IMR-90 (cell line): ENCODE measurements at regions not wholly inside any gene's neighbourhood (a gene's known extent, or its start where the extent isn't known, plus 50 kb on each side); places are given as distances from the start of the nearest gene placed in this dataset.

Experiments
- ATAC-seq: fragments of 200-7000 bp; cut with Tn5 transposase; 2 replicates; pipeline ENCODE4 v1.9.1; 2020; ENCODE audit warnings: low read depth, mild to moderate bottlenecking, moderate library complexity
- BruUV-seq: library from RNA; stranded (reverse); fragments of 400-500 nt; replicated peaks from 2 replicates; lab custom pipeline; 2021; lab: Mats Ljungman, UMichigan
- CTCF ChIA-PET: fragments of 300-600 bp; formaldehyde crosslinking; extraction: SDS; loops from one replicate; lab custom pipeline; 2021; ENCODE audit warnings: antibody characterized with exemption; lab: Yijun Ruan, JAX
- POLR2A ChIA-PET: fragments of 300-600 bp; sonication (Branson Sonifier 250); formaldehyde crosslinking; loops from one replicate; lab custom pipeline; 2022; ENCODE audit warnings: antibody characterized with exemption; ENCODE audit not compliant: unreplicated experiment; lab: Charles Lee
- DNase-seq: peaks from one replicate; pipeline ENCODE4 v3.0.0; 2013
- H2AFZ ChIP-seq: replicated peaks from 2 replicates; pipeline ENCODE3; 2013; ENCODE audit warnings: low read length, mild to moderate bottlenecking; ENCODE audit not compliant: poor library complexity
- H2AK5ac ChIP-seq: 2 replicates; pipeline ENCODE4 v1.6.1; 2013; ENCODE audit warnings: low read depth, low read length, inconsistent platforms
- H2AK9ac ChIP-seq: replicated peaks from 2 replicates; pipeline ENCODE3; 2013; ENCODE audit warnings: mild to moderate bottlenecking, low read depth, low read length, moderate library complexity; ENCODE audit not compliant: poor library complexity
- H2BK120ac ChIP-seq: 2 replicates; pipeline ENCODE4 v1.6.1; 2013; ENCODE audit warnings: low read depth, low read length, inconsistent platforms
- H2BK15ac ChIP-seq: 3 replicates; pipeline ENCODE4 v1.6.1; 2013; ENCODE audit warnings: low read depth, low read length, inconsistent platforms
- H2BK20ac ChIP-seq: 2 replicates; pipeline ENCODE4 v1.6.1; 2013; ENCODE audit warnings: low read depth, mild to moderate bottlenecking, inconsistent platforms, low read length, moderate library complexity
- H2BK5ac ChIP-seq: 2 replicates; pipeline ENCODE4 v1.6.1; 2013; ENCODE audit warnings: mild to moderate bottlenecking, low read depth, low read length, inconsistent platforms; ENCODE audit not compliant: poor library complexity, severe bottlenecking
- H3K14ac ChIP-seq: replicated peaks from 2 replicates; pipeline ENCODE4 v1.6.1; 2013; ENCODE audit warnings: low read depth, low read length, inconsistent platforms
- H3K18ac ChIP-seq: 2 replicates; pipeline ENCODE4 v1.6.1; 2013; ENCODE audit warnings: low read depth, low read length, control low read depth
- H3K23ac ChIP-seq: 2 replicates; pipeline ENCODE4 v1.6.1; 2013; ENCODE audit warnings: low read depth, low read length, inconsistent platforms
- H3K27ac ChIP-seq: 2 replicates; pipeline ENCODE4 v1.5.1; 2013; ENCODE audit warnings: mild to moderate bottlenecking, control low read depth, low read length; ENCODE audit not compliant: insufficient read depth
- H3K27me3 ChIP-seq: 2 replicates; pipeline ENCODE4 v1.6.1; 2013; ENCODE audit warnings: low read length; ENCODE audit not compliant: control insufficient read depth, insufficient read depth
- H3K36me3 ChIP-seq: 2 replicates; pipeline ENCODE4 v1.6.1; 2013; ENCODE audit warnings: low read length, mixed read lengths; ENCODE audit not compliant: control insufficient read depth, insufficient read depth
- H3K4ac ChIP-seq: 2 replicates; pipeline ENCODE4 v1.6.1; 2013; ENCODE audit warnings: low read depth, low read length, inconsistent platforms
- H3K4me1 ChIP-seq: 2 replicates; pipeline ENCODE4 v1.6.1; 2013; ENCODE audit warnings: low read length, mixed read lengths; ENCODE audit not compliant: control insufficient read depth, insufficient read depth
- H3K4me2 ChIP-seq: 2 replicates; pipeline ENCODE4 v1.6.1; 2013; ENCODE audit warnings: low read depth, mild to moderate bottlenecking, control low read depth, low read length, moderate library complexity
- H3K4me3 ChIP-seq: 2 replicates; pipeline ENCODE4 v1.5.1; 2013; ENCODE audit warnings: low read depth, mild to moderate bottlenecking, control low read depth, low read length, moderate library complexity; ENCODE audit not compliant: insufficient read depth
- H3K56ac ChIP-seq: 2 replicates; pipeline ENCODE4 v1.6.1; 2013; ENCODE audit warnings: low read length, inconsistent platforms; ENCODE audit not compliant: insufficient read depth; ENCODE audit errors: extremely low read depth
- H3K79me1 ChIP-seq, 2 experiments: 2 replicates each; pipeline ENCODE4 v1.6.1; 2013; ENCODE audit warnings: low read length in 2 of 2, inconsistent platforms in 1 of 2, low read depth in 1 of 2
- H3K9ac ChIP-seq: 2 replicates; pipeline ENCODE4 v1.6.1; 2013; ENCODE audit warnings: low read depth, low read length, control low read depth
- H3K9me1 ChIP-seq: 2 replicates; pipeline ENCODE4 v1.6.1; 2013; ENCODE audit warnings: low read length, inconsistent platforms; ENCODE audit not compliant: insufficient read depth
- H3K9me3 ChIP-seq: 2 replicates; pipeline ENCODE4 v1.6.1; 2013; ENCODE audit warnings: low read length; ENCODE audit not compliant: control insufficient read depth, insufficient read depth
- H4K20me1 ChIP-seq: 2 replicates; pipeline ENCODE4 v1.6.1; 2013; ENCODE audit warnings: low read length, inconsistent platforms; ENCODE audit not compliant: insufficient read depth
- H4K5ac ChIP-seq: 2 replicates; pipeline ENCODE4 v1.6.1; 2013; ENCODE audit warnings: mild to moderate bottlenecking, low read depth, low read length, control low read depth
- H4K8ac ChIP-seq, 2 experiments: 2 replicates each; pipeline ENCODE4 v1.6.1; 2013; ENCODE audit warnings: low read depth in 2 of 2, low read length in 2 of 2, control low read depth in 1 of 2, inconsistent platforms in 1 of 2
- H4K91ac ChIP-seq: 2 replicates; pipeline ENCODE4 v1.6.1; 2013; ENCODE audit warnings: low read depth, low read length, inconsistent platforms; ENCODE audit not compliant: insufficient read depth
- CHD1 ChIP-seq: IDR thresholded peaks from 2 replicates; pipeline ENCODE4 v1.6.1; 2012; ENCODE audit warnings: low read depth, low read length, improper control_type of control experiment
- WGBS, 2 experiments: methylation state at CpG; one replicate each; pipeline versions ENCODE4 v1.1.5 to v1.1.7; 2013; ENCODE audit warnings: missing lambda C conversion rate in 2 of 2; ENCODE audit not compliant: insufficient read length in 1 of 2; ENCODE audit errors: extremely low coverage in 2 of 2; 5-methylcytosine and 5-hydroxymethylcytosine counted together
- dilution Hi-C: fragments of 300-500 bp; cut with HindIII; formaldehyde crosslinking; loops from one replicate; pipeline ENCODE4 v1.14.3; 2018; ENCODE audit warnings: low sequenced_read_pairs; ENCODE audit not compliant: unreplicated experiment
- in situ Hi-C: fragments of 300-500 bp; cut with MboI; formaldehyde crosslinking; loops from 3 replicates; pipeline ENCODE4 v1.14.3; 2019; ENCODE audit warnings: low sequenced_read_pairs, inconsistent platforms, mixed read lengths
- intact Hi-C: fragments of 100-400 bp; cut with micrococcal nuclease; formaldehyde crosslinking; loops from 2 replicates; pipeline ENCODE4 v1.10.0; 2022

- H3K9me1 ChIP-seq = no peaks in the 10 kb centered on the region
- DNase-seq (no peak), ATAC-seq (no peak)
- no peak overlapping the region for H2BK20ac ChIP-seq
- H3K4me2 ChIP-seq = no peak overlapping the region
- H2BK15ac ChIP-seq = no peak overlapping the region
- H4K91ac ChIP-seq = no peak overlapping the region
- WGBS, 2 experiments = no CpG with 5 or more reads among the region's 3 CpGs
- no peak overlapping the region for H2AK9ac ChIP-seq
- H4K5ac ChIP-seq = no peak overlapping the region
- no peaks in the 10 kb centered on the region for H3K79me1 ChIP-seq
- POLR2A ChIA-PET = no interaction called here
- no peak overlapping the region for H3K14ac ChIP-seq
- H2BK120ac ChIP-seq = no peak overlapping the region
- dilution Hi-C loops = no loop called here
- no peak overlapping the region for H3K18ac ChIP-seq
- no peak overlapping the region for H2AK5ac ChIP-seq
- no peaks in the 10 kb centered on the region for H3K4me1 ChIP-seq
- H3K23ac ChIP-seq = no peak overlapping the region
- no TSS peak for BruUV-seq
- H4K20me1 ChIP-seq = no peaks in the 10 kb centered on the region
- intact Hi-C loops = no loop called here
- H3K36me3 ChIP-seq = no peaks in the 10 kb centered on the region
- no peak overlapping the region for H3K56ac ChIP-seq
- no peak overlapping the region for H3K4ac ChIP-seq
- H3K4me3 ChIP-seq = no peak overlapping the region
- no peak overlapping the region for H3K27ac ChIP-seq
- H3K9me3 ChIP-seq = no peaks in the 10 kb centered on the region
- no peak overlapping the region for H4K8ac ChIP-seq
- in situ Hi-C loops = no loop called here
- CTCF ChIA-PET = interaction anchor here (0.6 kb wide), 1 partner anchor 17 kb away, joined by 3 read pairs; no protein-coding TSS in a partner anchor
- H2BK5ac ChIP-seq = no peak overlapping the region
- H3K9ac ChIP-seq = no peak overlapping the region
- no peak for TF ChIP-seq CHD1
- peaks cover 2% of the 10 kb centered on the region; the same call in 1 of the 2 replicates for H3K27me3 ChIP-seq
- H2AFZ ChIP-seq = no peak overlapping the region
Observed at GRCh38 chr4:89422441-89422990, 114.9 kb upstream of the GPRIN3 start.
